HepG2 (cell line): ENCODE measurements at regions not wholly inside any gene's neighbourhood (a gene's known extent, or its start where the extent isn't known, plus 50 kb on each side); places are given as distances from the start of the nearest gene placed in this dataset.

Experiments
- ATAC-seq: fragments of 200-7000 bp; cut with Tn5 transposase; 3 replicates; pipeline ENCODE4 v1.9.1; 2020; ENCODE audit warnings: mild to moderate bottlenecking, moderate library complexity
- BruUV-seq: library from RNA; stranded (reverse); fragments of 400-500 nt; replicated peaks from 2 replicates; lab custom pipeline; 2021; lab: Mats Ljungman, UMichigan
- CTCF ChIA-PET: fragments of 300-600 bp; formaldehyde crosslinking; extraction: SDS; loops from one replicate; lab custom pipeline; 2021; ENCODE audit warnings: low total read pairs, inconsistent platforms, low intra/inter-chr PET ratio; lab: Yijun Ruan, JAX
- POLR2A ChIA-PET: fragments of 350-600 bp; sonication (Branson Sonifier 250); formaldehyde crosslinking; loops from one replicate; lab custom pipeline; 2020; ENCODE audit warnings: antibody characterized with exemption, inconsistent platforms; lab: Yijun Ruan, JAX
- DNase-seq: peaks from one replicate; pipeline ENCODE4 v3.0.0-alpha.2; 2015; ENCODE audit warnings: low spot score
- FAIRE-seq: peaks from 3 replicates; lab custom pipeline; 2011; peaks lifted over from hg19 to GRCh38; lab: Jason Lieb, UNC
- H2AFZ ChIP-seq: one replicate; pipeline ENCODE4 v1.6.1; 2011; ENCODE audit warnings: low read length, inconsistent platforms
- H3K27ac ChIP-seq: fragments of 300-600 bp; 3 replicates; pipeline ENCODE4 v1.8.0; 2011; ENCODE audit warnings: mixed run types, mild to moderate bottlenecking, mixed read lengths, low read length, inconsistent platforms; ENCODE audit not compliant: insufficient read depth; ENCODE audit errors: extremely low read length
- H3K27me3 ChIP-seq, 2 experiments: fragments of 200-600 bp in 1 of 2; 2 replicates in 1 of 2; 3 replicates in 1 of 2; pipeline versions ENCODE4 v1.6.0 to v1.8.0; 2011; ENCODE audit warnings: low read length in 2 of 2, mild to moderate bottlenecking in 2 of 2, moderate library complexity in 2 of 2, inconsistent platforms in 1 of 2; ENCODE audit not compliant: insufficient read depth in 2 of 2, control insufficient read depth in 1 of 2
- H3K36me3 ChIP-seq, 2 experiments: fragments of 200-600 bp in 1 of 2; replicated peaks in 1 of 2; 2 replicates in 1 of 2; 3 replicates in 1 of 2; pipeline versions ENCODE4 v1.5.1 to v1.8.0; 2011; ENCODE audit warnings: low read length in 2 of 2, inconsistent platforms in 1 of 2; ENCODE audit not compliant: insufficient read depth in 2 of 2, control insufficient read depth in 1 of 2
- H3K4me1 ChIP-seq: 2 replicates; pipeline ENCODE4 v1.5.1; 2012; ENCODE audit warnings: low read length, inconsistent platforms; ENCODE audit not compliant: insufficient read depth
- H3K4me2 ChIP-seq: 2 replicates; pipeline ENCODE4 v1.6.0; 2011; ENCODE audit warnings: low read depth, low read length, inconsistent platforms
- H3K4me3 ChIP-seq, 3 experiments: fragments of 200-600 bp in 1 of 3; sonication (generic), shearing (Covaris generic) in 1 of 3; replicated peaks in 1 of 3; 2 replicates each; pipeline ENCODE4 v1.5.1; 2011 to 2016; ENCODE audit warnings: low read length in 3 of 3, inconsistent platforms in 2 of 3, low read depth in 2 of 3, mild to moderate bottlenecking in 2 of 3, control low read depth in 1 of 3, mixed read lengths in 1 of 3; ENCODE audit not compliant: insufficient read depth in 1 of 3
- H3K79me2 ChIP-seq: one replicate; pipeline ENCODE4 v1.6.1; 2011; ENCODE audit warnings: low read length, inconsistent platforms; ENCODE audit not compliant: insufficient read depth
- H3K9ac ChIP-seq: 2 replicates; pipeline ENCODE4 v1.6.0; 2011; ENCODE audit warnings: mild to moderate bottlenecking, low read depth, low read length, inconsistent platforms; ENCODE audit not compliant: insufficient read depth
- H3K9me3 ChIP-seq: 2 replicates; pipeline ENCODE4 v1.5.1; 2012; ENCODE audit warnings: mild to moderate bottlenecking, low read length
- H4K20me1 ChIP-seq: 2 replicates; pipeline ENCODE4 v1.6.0; 2011; ENCODE audit warnings: inconsistent platforms, mild to moderate bottlenecking, low read length, moderate library complexity; ENCODE audit not compliant: insufficient read depth
- CC2D1A ChIP-seq: sonication (generic); formaldehyde crosslinking; IDR thresholded peaks from 2 replicates; pipeline ENCODE4 v1.8.1; 2023; ENCODE audit warnings: mild to moderate bottlenecking, missing genetic modification reagents
- ELF1 ChIP-seq: sonication (generic); formaldehyde crosslinking; IDR thresholded peaks from 2 replicates; pipeline ENCODE4 v1.4.0; 2020; ENCODE audit warnings: missing genetic modification reagents
- ETV5 ChIP-seq: IDR thresholded peaks from 2 replicates; pipeline ENCODE4 v1.6.1; 2018; ENCODE audit warnings: missing biosample characterization, missing genetic modification reagents, inconsistent platforms, borderline replicate concordance
- HHEX ChIP-seq: IDR thresholded peaks from 2 replicates; pipeline ENCODE4 v1.6.1; 2016; ENCODE audit warnings: control low read depth
- JUNB ChIP-seq: sonication (generic); formaldehyde crosslinking; IDR thresholded peaks from 2 replicates; pipeline ENCODE4 v1.8.0; 2022; ENCODE audit warnings: missing genetic modification reagents, mild to moderate bottlenecking, borderline replicate concordance
- SRSF9 ChIP-seq: fragments of 200-400 bp; formaldehyde crosslinking; IDR thresholded peaks from 2 replicates; pipeline ENCODE4 v1.6.1; 2018; ENCODE audit warnings: borderline replicate concordance, mild to moderate bottlenecking, low read depth, low read length; ENCODE audit not compliant: insufficient read depth, poor library complexity, severe bottlenecking
- ZSCAN21 ChIP-seq: sonication (generic); formaldehyde crosslinking; IDR thresholded peaks from 2 replicates; pipeline ENCODE4 v1.8.0; 2022; ENCODE audit warnings: mild to moderate bottlenecking, missing genetic modification reagents, moderate library complexity, borderline replicate concordance
- WGBS: methylation state at CpG from one replicate; pipeline ENCODE4 v1.1.6; 2017; ENCODE audit warnings: low lambda C conversion rate; 5-methylcytosine and 5-hydroxymethylcytosine counted together
- in situ Hi-C: cut with HindIII; loops from 2 replicates; pipeline ENCODE4 v1.10.0; 2017; ENCODE audit warnings: low pct_unique_long_range_greater_than_20kb; ENCODE audit not compliant: extremely low pct_ligation_motif_present
- intact Hi-C: fragments of 100-400 bp; cut with micrococcal nuclease; formaldehyde crosslinking; loops from one replicate; pipeline ENCODE4 v1.10.0; 2022; ENCODE audit not compliant: unreplicated experiment
- TF ChIP-seq, protein P1 (sequence below): sonication (generic); formaldehyde crosslinking; IDR thresholded peaks from 2 replicates; pipeline ENCODE4 v1.4.0; 2020; ENCODE audit warnings: missing genetic modification reagents
- TF ChIP-seq, protein P2 (sequence below): sonication (generic); formaldehyde crosslinking; IDR thresholded peaks from 2 replicates; pipeline ENCODE4 v1.4.0; 2020; ENCODE audit warnings: missing genetic modification reagents

DNA sequence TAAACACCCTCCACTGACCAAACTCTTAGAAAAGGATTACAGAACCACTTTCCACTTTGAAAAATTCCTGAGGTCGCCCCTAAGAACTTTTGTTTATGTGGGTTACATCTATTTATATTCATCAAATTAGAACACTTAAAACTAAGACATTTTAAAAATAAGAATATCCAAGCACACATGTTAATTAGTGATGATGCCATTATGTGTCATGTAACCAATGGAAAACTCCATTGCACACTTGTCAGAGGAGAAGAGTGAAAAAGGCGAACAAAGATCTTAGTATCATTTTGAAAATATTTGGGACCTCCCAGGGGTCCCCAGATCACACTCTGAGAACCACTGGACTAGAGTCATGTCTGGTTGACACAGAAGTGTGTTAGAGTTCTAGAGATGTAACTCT is 882.4 kb upstream of the AMELY start:
- no peaks in the 10 kb centered on the region for H3K4me1 ChIP-seq
- no peaks in the 10 kb centered on the region for H3K36me3 ChIP-seq
- no peak overlapping the region for H3K27ac ChIP-seq
- no peaks in the 10 kb centered on the region for H3K27me3 ChIP-seq
- DNase-seq (no peak), ATAC-seq (no peak), FAIRE-seq (no peak)
- POLR2A ChIA-PET: no interaction called here
- intact Hi-C loops (no loop called here), in situ Hi-C loops (no loop called here)
- 31% methylated on average over 2 of the region's 2 CpGs for WGBS
- H3K9ac ChIP-seq: no peak overlapping the region
- TF ChIP-seq HHEX (no peak), CC2D1A (CRISPR knock-in tag) (no peak), ETV5 (CRISPR knock-in tag) (no peak), ELF1 (CRISPR knock-in tag) (no peak), JUNB (CRISPR knock-in tag) (no peak), ZSCAN21 (CRISPR knock-in tag) (no peak), SRSF9 (no peak)
- TF ChIP-seq, protein P1, sequence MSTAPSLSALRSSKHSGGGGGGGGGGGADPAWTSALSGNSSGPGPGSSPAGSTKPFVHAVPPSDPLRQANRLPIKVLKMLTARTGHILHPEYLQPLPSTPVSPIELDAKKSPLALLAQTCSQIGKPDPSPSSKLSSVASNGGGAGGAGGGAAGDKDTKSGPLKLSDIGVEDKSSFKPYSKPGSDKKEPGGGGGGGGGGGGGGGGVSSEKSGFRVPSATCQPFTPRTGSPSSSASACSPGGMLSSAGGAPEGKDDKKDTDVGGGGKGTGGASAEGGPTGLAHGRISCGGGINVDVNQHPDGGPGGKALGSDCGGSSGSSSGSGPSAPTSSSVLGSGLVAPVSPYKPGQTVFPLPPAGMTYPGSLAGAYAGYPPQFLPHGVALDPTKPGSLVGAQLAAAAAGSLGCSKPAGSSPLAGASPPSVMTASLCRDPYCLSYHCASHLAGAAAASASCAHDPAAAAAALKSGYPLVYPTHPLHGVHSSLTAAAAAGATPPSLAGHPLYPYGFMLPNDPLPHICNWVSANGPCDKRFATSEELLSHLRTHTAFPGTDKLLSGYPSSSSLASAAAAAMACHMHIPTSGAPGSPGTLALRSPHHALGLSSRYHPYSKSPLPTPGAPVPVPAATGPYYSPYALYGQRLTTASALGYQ (CRISPR knock-in tag): no peak
- TF ChIP-seq, protein P2, sequence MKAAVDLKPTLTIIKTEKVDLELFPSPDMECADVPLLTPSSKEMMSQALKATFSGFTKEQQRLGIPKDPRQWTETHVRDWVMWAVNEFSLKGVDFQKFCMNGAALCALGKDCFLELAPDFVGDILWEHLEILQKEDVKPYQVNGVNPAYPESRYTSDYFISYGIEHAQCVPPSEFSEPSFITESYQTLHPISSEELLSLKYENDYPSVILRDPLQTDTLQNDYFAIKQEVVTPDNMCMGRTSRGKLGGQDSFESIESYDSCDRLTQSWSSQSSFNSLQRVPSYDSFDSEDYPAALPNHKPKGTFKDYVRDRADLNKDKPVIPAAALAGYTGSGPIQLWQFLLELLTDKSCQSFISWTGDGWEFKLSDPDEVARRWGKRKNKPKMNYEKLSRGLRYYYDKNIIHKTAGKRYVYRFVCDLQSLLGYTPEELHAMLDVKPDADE (CRISPR knock-in tag): no peak
- TF ChIP-seq, all 625 proteins: peak for 0
- H3K9me3 ChIP-seq: no peaks in the 10 kb centered on the region
- H2AFZ ChIP-seq: no peak overlapping the region
- CTCF ChIA-PET: no interaction called here
- H4K20me1 ChIP-seq: no peaks in the 10 kb centered on the region
- no peak overlapping the region for H3K4me2 ChIP-seq
- no peaks in the 10 kb centered on the region for H3K79me2 ChIP-seq
- no peak overlapping the region for H3K4me3 ChIP-seq
- BruUV-seq: no TSS peak
